GM23338 (cell line): ENCODE measurements at regions not wholly inside any gene's neighbourhood (a gene's known extent, or its start where the extent isn't known, plus 50 kb on each side); places are given as distances from the start of the nearest gene placed in this dataset.

Source experiments
- ATAC-seq: fragments of 200-7000 bp; cut with Tn5 transposase; 3 replicates; pipeline ENCODE4 v1.9.1; 2020
- DNase-seq: peaks from one replicate; pipeline ENCODE4 v3.0.0-alpha.2; 2015; ENCODE audit warnings: low spot score
- H2AFZ ChIP-seq: fragments of 200-600 bp; sonication (generic); 2 replicates; pipeline ENCODE4 v1.8.0; 2016; ENCODE audit warnings: antibody characterized with exemption, mild to moderate bottlenecking, moderate library complexity
- H3F3A ChIP-seq: fragments of 200-600 bp; sonication (generic); replicated peaks from 2 replicates; pipeline ENCODE4 v1.8.0; 2017; ENCODE audit warnings: antibody characterized with exemption, mixed run types, low read depth
- H3K27ac ChIP-seq: fragments of 200-600 bp; sonication (generic); 2 replicates; pipeline ENCODE4 v1.6.1; 2016; ENCODE audit warnings: low read depth
- H3K27me3 ChIP-seq: fragments of 200-600 bp; sonication (generic); 2 replicates; pipeline ENCODE4 v1.8.0; 2016; ENCODE audit warnings: mild to moderate bottlenecking, mixed run types, moderate library complexity; ENCODE audit not compliant: insufficient read depth
- H3K36me3 ChIP-seq: fragments of 200-600 bp; sonication (generic); 2 replicates; pipeline ENCODE4 v1.8.0; 2016; ENCODE audit warnings: mild to moderate bottlenecking; ENCODE audit not compliant: insufficient read depth
- H3K4me1 ChIP-seq: fragments of 200-600 bp; sonication (generic); 2 replicates; pipeline ENCODE4 v1.8.0; 2016; ENCODE audit warnings: mild to moderate bottlenecking, moderate library complexity; ENCODE audit not compliant: insufficient read depth
- H3K4me2 ChIP-seq: fragments of 200-600 bp; sonication (generic); 2 replicates; pipeline ENCODE4 v1.7.1; 2017; ENCODE audit warnings: mixed run types
- H3K4me3 ChIP-seq: fragments of 200-600 bp; sonication (generic); 2 replicates; pipeline ENCODE4 v1.6.1; 2016; ENCODE audit warnings: mixed run types
- H3K79me2 ChIP-seq: fragments of 200-600 bp; sonication (generic); replicated peaks from 2 replicates; pipeline ENCODE4 v1.8.0; 2017; ENCODE audit warnings: mild to moderate bottlenecking; ENCODE audit not compliant: insufficient read depth
- H3K9me2 ChIP-seq: fragments of 200-600 bp; sonication (generic); 2 replicates; pipeline ENCODE4 v1.8.0; 2017; ENCODE audit not compliant: insufficient read depth
- H4K20me1 ChIP-seq: fragments of 200-600 bp; sonication (generic); replicated peaks from 2 replicates; pipeline ENCODE4 v1.8.0; 2017; ENCODE audit warnings: mild to moderate bottlenecking; ENCODE audit not compliant: insufficient read depth
- H3K27ac Mint-ChIP-seq: 2 replicates; pipeline ENCODE4 v1.8.0; 2020; ENCODE audit warnings: inconsistent platforms, mild to moderate bottlenecking, moderate library complexity, mixed read lengths
- H3K27me3 Mint-ChIP-seq: 3 replicates; pipeline ENCODE4 v1.8.0; 2022; ENCODE audit warnings: low read depth, mild to moderate bottlenecking, moderate library complexity, mixed read lengths, inconsistent platforms; ENCODE audit not compliant: insufficient read depth, poor library complexity
- H3K36me3 Mint-ChIP-seq: 3 replicates; pipeline ENCODE4 v1.8.0; 2021; ENCODE audit warnings: low read depth, mild to moderate bottlenecking, inconsistent platforms, moderate library complexity, mixed read lengths
- H3K4me1 Mint-ChIP-seq: 3 replicates; pipeline ENCODE4 v1.8.0; 2020; ENCODE audit warnings: mild to moderate bottlenecking, inconsistent platforms, mixed read lengths
- H3K4me3 Mint-ChIP-seq: 3 replicates; pipeline ENCODE4 v1.8.0; 2021; ENCODE audit warnings: moderate library complexity, mild to moderate bottlenecking, inconsistent platforms, mixed read lengths
- H3K9me3 Mint-ChIP-seq: 3 replicates; pipeline ENCODE4 v1.8.0; 2020; ENCODE audit warnings: moderate library complexity, mild to moderate bottlenecking, inconsistent platforms, mixed read lengths
- CREB1 ChIP-seq: fragments of 250-450 bp; sonication (Bioruptor Pico); IDR thresholded peaks from 2 replicates; pipeline ENCODE4 v1.5.0; 2020; ENCODE audit warnings: low read depth, mild to moderate bottlenecking, moderate library complexity
- EZH2phosphoT487 ChIP-seq: fragments of 200-600 bp; sonication (generic); IDR thresholded peaks from one replicate; pipeline ENCODE4 v1.8.1; 2018; ENCODE audit warnings: antibody characterized with exemption; ENCODE audit not compliant: unreplicated experiment
- JUNB ChIP-seq: IDR thresholded peaks from one replicate; pipeline ENCODE4 v1.6.1; 2016; ENCODE audit warnings: antibody characterized with exemption; ENCODE audit not compliant: unreplicated experiment
- POLR2AphosphoS5 ChIP-seq: IDR thresholded peaks from 2 replicates; pipeline ENCODE4 v1.6.1; 2016; ENCODE audit warnings: antibody characterized with exemption, low read depth
- REST ChIP-seq: IDR thresholded peaks from one replicate; pipeline ENCODE4 v1.6.1; 2018; ENCODE audit warnings: antibody characterized with exemption; ENCODE audit not compliant: unreplicated experiment
- STAT1 ChIP-seq: IDR thresholded peaks from one replicate; pipeline ENCODE4 v1.6.1; 2016; ENCODE audit warnings: antibody characterized with exemption; ENCODE audit not compliant: unreplicated experiment
- ZNF114 ChIP-seq: fragments of 250-450 bp; sonication (Bioruptor Pico); IDR thresholded peaks from 2 replicates; pipeline ENCODE4 v1.5.0; 2020; ENCODE audit warnings: mild to moderate bottlenecking, moderate library complexity
- ZNF331 ChIP-seq: fragments of 250-450 bp; sonication (Bioruptor Pico); IDR thresholded peaks from 2 replicates; pipeline ENCODE4 v1.5.0; 2020; ENCODE audit warnings: low read depth, mild to moderate bottlenecking, moderate library complexity
- ZNF462 ChIP-seq: fragments of 250-450 bp; sonication (Bioruptor Pico); IDR thresholded peaks from 2 replicates; pipeline ENCODE4 v1.5.0; 2020; ENCODE audit warnings: mild to moderate bottlenecking, moderate library complexity
- TF ChIP-seq, protein P1 (sequence below), 2 experiments: fragments of 200-600 bp in 1 of 2; sonication (generic) in 1 of 2; conservative IDR thresholded peaks; 2 replicates each; pipeline versions ENCODE4 v1.5.1 to v1.6.1; 2016 to 2017; ENCODE audit warnings: antibody characterized with exemption in 2 of 2, low read depth in 2 of 2, mild to moderate bottlenecking in 2 of 2, moderate library complexity in 1 of 2

DNA sequence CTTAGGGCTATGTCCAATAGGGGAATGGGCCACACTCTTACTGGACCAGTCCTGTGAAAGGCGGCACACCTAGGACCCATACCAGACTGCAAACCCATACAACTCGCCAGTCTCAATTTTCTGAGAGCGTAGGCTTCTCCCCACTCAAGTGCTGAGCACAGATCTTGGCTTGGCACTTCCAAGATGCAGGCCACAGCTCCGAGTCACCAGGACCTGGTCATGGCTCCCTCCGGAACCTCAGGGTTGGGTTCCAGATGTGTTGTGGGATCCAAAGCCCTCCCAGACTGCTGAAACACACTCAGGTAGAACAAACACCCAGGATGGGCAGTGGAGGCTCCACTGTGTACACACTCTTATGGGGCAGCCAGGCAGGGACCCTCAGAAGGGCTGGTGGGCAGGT is 103.3 kb downstream of the TMEM144 start:
- Histone ChIP-seq H2AFZ (no peak overlapping the region), H3K79me2 (no peaks in the 10 kb centered on the region), H3K4me3 (no peak overlapping the region), H3K4me1 (no peaks in the 10 kb centered on the region), H3K9me2 (no peaks in the 10 kb centered on the region), H3F3A (no peaks in the 10 kb centered on the region), H4K20me1 (no peaks in the 10 kb centered on the region), H3K27ac (no peak overlapping the region), H3K4me2 (no peak overlapping the region), H3K36me3 (no peaks in the 10 kb centered on the region), H3K27me3 (no peaks in the 10 kb centered on the region)
- TF ChIP-seq REST: no peak
- TF ChIP-seq CREB1: no peak
- no peak for TF ChIP-seq ZNF462 (CRISPR knock-in tag)
- no peak for TF ChIP-seq POLR2AphosphoS5
- no peak for TF ChIP-seq JUNB
- no peak for TF ChIP-seq EZH2phosphoT487
- no peak for TF ChIP-seq ZNF114 (CRISPR knock-in tag)
- no peak for TF ChIP-seq ZNF331 (CRISPR knock-in tag)
- TF ChIP-seq, protein P1, sequence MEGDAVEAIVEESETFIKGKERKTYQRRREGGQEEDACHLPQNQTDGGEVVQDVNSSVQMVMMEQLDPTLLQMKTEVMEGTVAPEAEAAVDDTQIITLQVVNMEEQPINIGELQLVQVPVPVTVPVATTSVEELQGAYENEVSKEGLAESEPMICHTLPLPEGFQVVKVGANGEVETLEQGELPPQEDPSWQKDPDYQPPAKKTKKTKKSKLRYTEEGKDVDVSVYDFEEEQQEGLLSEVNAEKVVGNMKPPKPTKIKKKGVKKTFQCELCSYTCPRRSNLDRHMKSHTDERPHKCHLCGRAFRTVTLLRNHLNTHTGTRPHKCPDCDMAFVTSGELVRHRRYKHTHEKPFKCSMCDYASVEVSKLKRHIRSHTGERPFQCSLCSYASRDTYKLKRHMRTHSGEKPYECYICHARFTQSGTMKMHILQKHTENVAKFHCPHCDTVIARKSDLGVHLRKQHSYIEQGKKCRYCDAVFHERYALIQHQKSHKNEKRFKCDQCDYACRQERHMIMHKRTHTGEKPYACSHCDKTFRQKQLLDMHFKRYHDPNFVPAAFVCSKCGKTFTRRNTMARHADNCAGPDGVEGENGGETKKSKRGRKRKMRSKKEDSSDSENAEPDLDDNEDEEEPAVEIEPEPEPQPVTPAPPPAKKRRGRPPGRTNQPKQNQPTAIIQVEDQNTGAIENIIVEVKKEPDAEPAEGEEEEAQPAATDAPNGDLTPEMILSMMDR (conservative IDR thresholded peaks at IDR 0.05; ENCODE audit: low read depth in 2 of 2): no peak
- TF ChIP-seq STAT1: no peak
- Mint-ChIP-seq H3K9me3 (peaks cover 4% of the 10 kb centered on the region; the same call in 2 of the 3 replicates), H3K4me1 (no peaks in the 10 kb centered on the region), H3K4me3 (no peak overlapping the region), H3K36me3 (no peaks in the 10 kb centered on the region), H3K27ac (no peak overlapping the region), H3K27me3 (no peaks in the 10 kb centered on the region)
- no peak for ATAC-seq
- DNase-seq: no peak
